ENCODE measurements at regions not wholly inside any gene's neighbourhood (a gene's known extent, or its start where the extent isn't known, plus 50 kb on each side); places are given as distances from the start of the nearest gene placed in this dataset.

- POLR2A ChIA-PET: no interaction called here
- CTCF ChIA-PET: no interaction called here
- TF ChIP-seq SUZ12 (IDR thresholded peaks at IDR 0.05) (no peak), FOXA1 (IDR thresholded peaks at IDR 0.05) (no peak), CTBP1 (IDR thresholded peaks at IDR 0.05; ENCODE audit: borderline replicate concordance) (no peak), ELF4 (IDR thresholded peaks at IDR 0.05) (no peak), ZNF384 (IDR thresholded peaks at IDR 0.05) (no peak), L3MBTL2 (conservative IDR thresholded peaks at IDR 0.05) (no peak), SP1 (IDR thresholded peaks at IDR 0.05) (no peak), PKNOX1 (IDR thresholded peaks at IDR 0.05) (no peak), TARDBP (IDR thresholded peaks at IDR 0.05) (no peak), FOXM1 (IDR thresholded peaks at IDR 0.05; ENCODE audit: borderline replicate concordance) (no peak), NFRKB (IDR thresholded peaks at IDR 0.05) (no peak), FOXK2 (IDR thresholded peaks at IDR 0.05) (no peak), HDGF (IDR thresholded peaks at IDR 0.05; ENCODE audit: borderline replicate concordance) (no peak)
- DNase-seq (ENCODE audit: extremely low spot score): no peak
Observed at GRCh38 chr9:79357616-79358015, 214.1 kb upstream of the TLE4 start.

GRCh38 chr9:79360387-79361347 is 211.1 kb upstream of the TLE4 start:
- TF ChIP-seq HDGF (IDR thresholded peaks at IDR 0.05; ENCODE audit: borderline replicate concordance): no peak
- no peak for TF ChIP-seq FOXK2 (IDR thresholded peaks at IDR 0.05)
- TF ChIP-seq ZNF384 (IDR thresholded peaks at IDR 0.05): 0 out of 2 replicates have a peak, but pooled peaks have one; percentile 22
- DNase-seq (ENCODE audit: extremely low spot score): no peak
- CTCF ChIA-PET: interaction anchor here (1.2 kb wide), 2 partner anchors 13 to 29 kb away, joined by 3 to 5 read pairs; no protein-coding TSS in a partner anchor

GRCh38 chr9:79362100-79363081 is 209.4 kb upstream of the TLE4 start:
- CTCF ChIA-PET: interaction anchor here (0.9 kb wide), 1 partner anchor 27 kb away, joined by 3 read pairs; no protein-coding TSS in a partner anchor
- POLR2A ChIA-PET: no interaction called here
- no peak for TF ChIP-seq FOXA1 (IDR thresholded peaks at IDR 0.05)
- TF ChIP-seq SP1 (IDR thresholded peaks at IDR 0.05): no peak
- no peak for TF ChIP-seq ARNT (IDR thresholded peaks at IDR 0.05)
- TF ChIP-seq FOXK2 (IDR thresholded peaks at IDR 0.05): 0 out of 2 replicates have a peak, but pooled peaks have one; percentile 46
- DNase-seq (ENCODE audit: extremely low spot score): peak; percentile 68

More at GRCh38 chr9:79360387-79361347, 211.1 kb upstream of the TLE4 start:
- POLR2A ChIA-PET: interaction anchor here (0.8 kb wide), 1 partner anchor 59 kb away, joined by 4 read pairs; no protein-coding TSS in a partner anchor

GRCh38 chr9:79369676-79370075 is 202.1 kb upstream of the TLE4 start:
- ChIA-PET POLR2A (interaction anchor here (1.2 kb wide), 1 partner anchor 201 kb away, joined by 4 read pairs; the partner anchor contains the start of gene TLE4), CTCF (interaction anchor here (1.1 kb wide), 1 partner anchor 111 kb away, joined by 3 read pairs; no protein-coding TSS in a partner anchor)
- no peak for DNase-seq (ENCODE audit: extremely low spot score)
- TF ChIP-seq PKNOX1 (IDR thresholded peaks at IDR 0.05) (no peak), HDGF (IDR thresholded peaks at IDR 0.05; ENCODE audit: borderline replicate concordance) (no peak), ARNT (IDR thresholded peaks at IDR 0.05) (no peak), LEF1 (IDR thresholded peaks at IDR 0.05; ENCODE audit: borderline replicate concordance) (no peak), FOXK2 (IDR thresholded peaks at IDR 0.05) (no peak), FOXA1 (IDR thresholded peaks at IDR 0.05) (no peak), CTBP1 (IDR thresholded peaks at IDR 0.05; ENCODE audit: borderline replicate concordance) (no peak), ZNF384 (IDR thresholded peaks at IDR 0.05) (no peak), L3MBTL2 (conservative IDR thresholded peaks at IDR 0.05) (no peak), FOXM1 (IDR thresholded peaks at IDR 0.05; ENCODE audit: borderline replicate concordance) (no peak)

- ChIA-PET POLR2A (no interaction called here), CTCF (no interaction called here)
- DNase-seq (ENCODE audit: extremely low spot score): no peak
- TF ChIP-seq NFRKB (IDR thresholded peaks at IDR 0.05): no peak
- no peak for TF ChIP-seq L3MBTL2 (conservative IDR thresholded peaks at IDR 0.05)
- peak; percentile 67 for TF ChIP-seq CTBP1 (IDR thresholded peaks at IDR 0.05; ENCODE audit: borderline replicate concordance)
- TF ChIP-seq FOXK2 (IDR thresholded peaks at IDR 0.05): no peak
- TF ChIP-seq TARDBP (IDR thresholded peaks at IDR 0.05): no peak
- TF ChIP-seq FOXM1 (IDR thresholded peaks at IDR 0.05; ENCODE audit: borderline replicate concordance): no peak
- TF ChIP-seq PKNOX1 (IDR thresholded peaks at IDR 0.05): peak; percentile 22; the same call in 1 of the 2 replicates
- no peak for TF ChIP-seq SP1 (IDR thresholded peaks at IDR 0.05)
Observed at GRCh38 chr9:79371301-79371700, 200.5 kb upstream of the TLE4 start.
